ENCODE measurements at regions not wholly inside any gene's neighbourhood (a gene's known extent, or its start where the extent isn't known, plus 50 kb on each side); places are given as distances from the start of the nearest gene placed in this dataset.

GRCh38 chr2:239544918-239545465 lies 144.2 kb upstream of the HDAC4 start:
- FAIRE-seq = no peak
- intact Hi-C loops (cut with DNase I) = no loop called here
- 65 to 81% methylated on average over 12 of the region's 12 CpGs for WGBS, 2 donors
- Histone ChIP-seq H3K4me3 (no peak overlapping the region), H3K36me3 (no peaks in the 10 kb centered on the region), H3K4me1 (no peaks in the 10 kb centered on the region), H3K9me3 (no peaks in the 10 kb centered on the region), H3K27me3 (no peaks in the 10 kb centered on the region), H3K27ac (no peak overlapping the region)
- no peak for ATAC-seq
- no peak for TF ChIP-seq CTCF (IDR thresholded peaks at IDR 0.05)
- DNase-seq = no peak

- Histone ChIP-seq H3K9me3 (no peaks in the 10 kb centered on the region), H3K36me3 (no peaks in the 10 kb centered on the region), H3K27ac (no peak overlapping the region), H3K27me3 (no peaks in the 10 kb centered on the region), H3K4me3 (no peak overlapping the region), H3K4me1 (no peaks in the 10 kb centered on the region)
- no peak for DNase-seq
- intact Hi-C loops (cut with DNase I) = no loop called here
- FAIRE-seq = no peak
- WGBS, 2 donors = 61 to 75% methylated on average over 8 of the region's 8 CpGs
- ATAC-seq = peak in 1 of 4 donors; percentile 32
- TF ChIP-seq CTCF (IDR thresholded peaks at IDR 0.05) = no peak
These were observed 143.5 kb upstream of the HDAC4 start for GRCh38 chr2:239544143-239544917.

- DNase-seq (no peak), ATAC-seq (no peak), FAIRE-seq (no peak)
- no peaks in the 10 kb centered on the region for H3K36me3 ChIP-seq
- no peak for TF ChIP-seq CTCF (IDR thresholded peaks at IDR 0.05)
- H3K9me3 ChIP-seq = no peaks in the 10 kb centered on the region
- H3K27me3 ChIP-seq = no peaks in the 10 kb centered on the region
- no peak overlapping the region for H3K4me3 ChIP-seq
- 66 to 80% methylated on average over 3 of the region's 3 CpGs for WGBS, 2 donors
- H3K27ac ChIP-seq = no peak overlapping the region
- H3K4me1 ChIP-seq = no peaks in the 10 kb centered on the region
- intact Hi-C loops (cut with DNase I) = no loop called here
These were observed 142.9 kb upstream of the HDAC4 start for GRCh38 chr2:239543702-239544101.

- intact Hi-C loops (cut with DNase I) = no loop called here
- no peak overlapping the region for H3K4me3 ChIP-seq
- DNase-seq (peak in 1 of 6 donors; percentile 18), ATAC-seq (no peak), FAIRE-seq (no peak)
- no peaks in the 10 kb centered on the region for H3K36me3 ChIP-seq
- H3K4me1 ChIP-seq = no peaks in the 10 kb centered on the region
- 46 to 50% methylated on average over 7 of the region's 7 CpGs for WGBS, 2 donors
- H3K9me3 ChIP-seq = no peaks in the 10 kb centered on the region
- no peak overlapping the region for H3K27ac ChIP-seq
- TF ChIP-seq CTCF (IDR thresholded peaks at IDR 0.05) = no peak
- no peaks in the 10 kb centered on the region for H3K27me3 ChIP-seq
These were observed 139.4 kb upstream of the HDAC4 start for GRCh38 chr2:239540174-239540573.

- Histone ChIP-seq H3K9me3 (no peaks in the 10 kb centered on the region), H3K27me3 (no peaks in the 10 kb centered on the region), H3K36me3 (no peaks in the 10 kb centered on the region), H3K4me3 (no peak overlapping the region), H3K27ac (no peak overlapping the region), H3K4me1 (no peaks in the 10 kb centered on the region)
- no peak for TF ChIP-seq CTCF (IDR thresholded peaks at IDR 0.05)
- ATAC-seq (no peak), FAIRE-seq (no peak), DNase-seq (peak in 1 of 6 donors; percentile 8)
- intact Hi-C loops (cut with DNase I) = no loop called here
- WGBS, 2 donors = 64 to 71% methylated on average over 11 of the region's 11 CpGs
These were observed 138.9 kb upstream of the HDAC4 start for GRCh38 chr2:239539776-239540100.

Measured in pancreas (tissue), 10 donors.